Activated CD4-positive, alpha-beta T cell treated with anti-CD3 and anti-CD28 coated beads for 48 hours (primary cell): ENCODE measurements at regions not wholly inside any gene's neighbourhood (a gene's known extent, or its start where the extent isn't known, plus 50 kb on each side); places are given as distances from the start of the nearest gene placed in this dataset.
A peak's percentile ranks its signal among the peaks of the same experiment; 100 is the strongest.
"Not testable (repeated sequence)": the region's sequence is repeated elsewhere in the genome, so short reads cannot be mapped to it uniquely, and the experiment has no call there.

Experiments
- DNase-seq: peaks from one replicate; pipeline ENCODE4 v3.0.0-alpha.2; 2020

GRCh38 chr2:212858496-212858895 is 292.9 kb downstream of the IKZF2 start:
- no peak for DNase-seq

- DNase-seq: no peak
These were observed 296.6 kb downstream of the IKZF2 start for GRCh38 chr2:212854771-212855170.

GRCh38 chr2:212854116-212854515 is 297.3 kb downstream of the IKZF2 start:
- DNase-seq: no peak

- no peak for DNase-seq
These were observed 305.5 kb downstream of the IKZF2 start for GRCh38 chr2:212845941-212846340.

- DNase-seq: no peak
These were observed 305.0 kb upstream of the ERBB4 start for GRCh38 chr2:212843409-212844199.

GRCh38 chr2:212842544-212843185 is 304.1 kb upstream of the ERBB4 start:
- no peak for DNase-seq

- DNase-seq: no peak
These were observed 302.9 kb upstream of the ERBB4 start for GRCh38 chr2:212841460-212841859.

- DNase-seq: no peak
These were observed 293.9 kb upstream of the ERBB4 start for GRCh38 chr2:212832211-212833195.

- no peak for DNase-seq
These were observed 293.1 kb upstream of the ERBB4 start for GRCh38 chr2:212831671-212832199.

GRCh38 chr2:212816267-212816666 is 277.7 kb upstream of the ERBB4 start:
- no peak for DNase-seq

GRCh38 chr2:212815453-212815852 is 276.9 kb upstream of the ERBB4 start:
- DNase-seq: peak; percentile 13

GRCh38 chr2:212814941-212815340 is 276.3 kb upstream of the ERBB4 start:
- no peak for DNase-seq

- no peak for DNase-seq
These were observed 273.3 kb upstream of the ERBB4 start for GRCh38 chr2:212811921-212812320.

GRCh38 chr2:212811036-212811805 is 272.6 kb upstream of the ERBB4 start:
- no peak for DNase-seq

- DNase-seq: no peak
These were observed 259.0 kb upstream of the ERBB4 start for GRCh38 chr2:212797484-212798205.

- no peak for DNase-seq
These were observed 255.9 kb upstream of the ERBB4 start for GRCh38 chr2:212794471-212794870.

GRCh38 chr2:212791569-212791968 is 253.0 kb upstream of the ERBB4 start:
- DNase-seq: no peak

- DNase-seq: not testable (repeated sequence)
These were observed 247.5 kb upstream of the ERBB4 start for GRCh38 chr2:212786088-212786487.

GRCh38 chr2:212777020-212777491 is 238.5 kb upstream of the ERBB4 start:
- DNase-seq: no peak

- no peak for DNase-seq
These were observed 235.3 kb upstream of the ERBB4 start for GRCh38 chr2:212773808-212774339.

- DNase-seq: no peak
These were observed 231.6 kb upstream of the ERBB4 start for GRCh38 chr2:212770240-212770639.
